ENCODE measurements at regions not wholly inside any gene's neighbourhood (a gene's known extent, or its start where the extent isn't known, plus 50 kb on each side); places are given as distances from the start of the nearest gene placed in this dataset.

DNA sequence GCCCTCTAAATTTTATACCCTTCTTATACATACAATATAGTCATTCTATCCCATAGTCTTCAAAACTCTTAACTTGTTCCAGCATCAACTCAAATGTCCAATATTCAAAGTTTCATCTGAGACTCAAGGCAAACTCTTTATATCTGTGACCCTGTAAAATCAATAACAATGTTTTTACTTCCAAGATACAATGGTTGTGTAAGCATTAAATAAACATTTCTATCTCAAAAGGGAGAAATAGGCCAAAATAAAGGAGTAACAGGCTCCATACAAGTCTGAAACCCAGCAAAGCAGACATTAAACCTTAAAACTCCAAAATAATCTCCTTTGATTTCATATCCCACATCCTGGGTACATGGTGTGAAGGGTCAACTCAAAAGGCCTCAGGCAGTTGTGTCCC, 1299.1 kb downstream of the MRPL39 start (continued):
- TF ChIP-seq, protein P1, sequence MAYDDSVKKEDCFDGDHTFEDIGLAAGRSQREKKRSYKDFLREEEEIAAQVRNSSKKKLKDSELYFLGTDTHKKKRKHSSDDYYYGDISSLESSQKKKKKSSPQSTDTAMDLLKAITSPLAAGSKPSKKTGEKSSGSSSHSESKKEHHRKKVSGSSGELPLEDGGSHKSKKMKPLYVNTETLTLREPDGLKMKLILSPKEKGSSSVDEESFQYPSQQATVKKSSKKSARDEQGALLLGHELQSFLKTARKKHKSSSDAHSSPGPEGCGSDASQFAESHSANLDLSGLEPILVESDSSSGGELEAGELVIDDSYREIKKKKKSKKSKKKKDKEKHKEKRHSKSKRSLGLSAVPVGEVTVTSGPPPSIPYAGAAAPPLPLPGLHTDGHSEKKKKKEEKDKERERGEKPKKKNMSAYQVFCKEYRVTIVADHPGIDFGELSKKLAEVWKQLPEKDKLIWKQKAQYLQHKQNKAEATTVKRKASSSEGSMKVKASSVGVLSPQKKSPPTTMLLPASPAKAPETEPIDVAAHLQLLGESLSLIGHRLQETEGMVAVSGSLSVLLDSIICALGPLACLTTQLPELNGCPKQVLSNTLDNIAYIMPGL (CRISPR knock-in tag; IDR thresholded peaks at IDR 0.05; ENCODE audit: borderline replicate concordance), result no peak

DNA sequence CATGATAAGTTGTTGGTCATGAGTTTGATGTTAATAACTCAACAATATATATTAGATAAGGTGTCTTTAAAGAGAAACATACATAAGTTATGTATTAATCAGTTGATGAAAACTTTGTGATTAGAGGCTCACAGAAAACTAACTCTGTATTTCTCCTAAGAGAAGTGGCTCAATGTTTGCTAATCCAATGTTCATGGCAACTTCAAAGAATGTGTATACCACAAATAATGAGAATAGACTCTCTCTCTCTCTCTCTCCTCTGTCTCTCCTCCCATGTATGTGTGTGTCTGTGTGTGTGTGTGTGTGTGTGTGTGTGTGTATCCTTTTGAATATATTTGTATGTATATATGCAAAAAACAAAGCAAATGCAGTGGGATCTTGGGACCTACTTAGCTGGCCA, 1304.9 kb downstream of the MRPL39 start:
- no peak overlapping the region for H3K27ac ChIP-seq
- ChIA-PET CTCF (no interaction called here), POLR2A (no interaction called here)
- DNase-seq (ENCODE audit: low read depth in 1 of 2, low spot score in 1 of 2) (no peak), ATAC-seq (no peak), FAIRE-seq (no peak)
- TF ChIP-seq JUNB (IDR thresholded peaks at IDR 0.05), result no peak
- TF ChIP-seq, protein P2, sequence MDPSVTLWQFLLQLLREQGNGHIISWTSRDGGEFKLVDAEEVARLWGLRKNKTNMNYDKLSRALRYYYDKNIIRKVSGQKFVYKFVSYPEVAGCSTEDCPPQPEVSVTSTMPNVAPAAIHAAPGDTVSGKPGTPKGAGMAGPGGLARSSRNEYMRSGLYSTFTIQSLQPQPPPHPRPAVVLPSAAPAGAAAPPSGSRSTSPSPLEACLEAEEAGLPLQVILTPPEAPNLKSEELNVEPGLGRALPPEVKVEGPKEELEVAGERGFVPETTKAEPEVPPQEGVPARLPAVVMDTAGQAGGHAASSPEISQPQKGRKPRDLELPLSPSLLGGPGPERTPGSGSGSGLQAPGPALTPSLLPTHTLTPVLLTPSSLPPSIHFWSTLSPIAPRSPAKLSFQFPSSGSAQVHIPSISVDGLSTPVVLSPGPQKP (IDR thresholded peaks at IDR 0.05; ENCODE audit: low read depth, low read length), result no peak
- TF ChIP-seq, protein P3, sequence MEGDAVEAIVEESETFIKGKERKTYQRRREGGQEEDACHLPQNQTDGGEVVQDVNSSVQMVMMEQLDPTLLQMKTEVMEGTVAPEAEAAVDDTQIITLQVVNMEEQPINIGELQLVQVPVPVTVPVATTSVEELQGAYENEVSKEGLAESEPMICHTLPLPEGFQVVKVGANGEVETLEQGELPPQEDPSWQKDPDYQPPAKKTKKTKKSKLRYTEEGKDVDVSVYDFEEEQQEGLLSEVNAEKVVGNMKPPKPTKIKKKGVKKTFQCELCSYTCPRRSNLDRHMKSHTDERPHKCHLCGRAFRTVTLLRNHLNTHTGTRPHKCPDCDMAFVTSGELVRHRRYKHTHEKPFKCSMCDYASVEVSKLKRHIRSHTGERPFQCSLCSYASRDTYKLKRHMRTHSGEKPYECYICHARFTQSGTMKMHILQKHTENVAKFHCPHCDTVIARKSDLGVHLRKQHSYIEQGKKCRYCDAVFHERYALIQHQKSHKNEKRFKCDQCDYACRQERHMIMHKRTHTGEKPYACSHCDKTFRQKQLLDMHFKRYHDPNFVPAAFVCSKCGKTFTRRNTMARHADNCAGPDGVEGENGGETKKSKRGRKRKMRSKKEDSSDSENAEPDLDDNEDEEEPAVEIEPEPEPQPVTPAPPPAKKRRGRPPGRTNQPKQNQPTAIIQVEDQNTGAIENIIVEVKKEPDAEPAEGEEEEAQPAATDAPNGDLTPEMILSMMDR (IDR thresholded peaks at IDR 0.05), result no peak
- H3K4me3 ChIP-seq, result no peak overlapping the region
- H3K9me3 ChIP-seq, result no peaks in the 10 kb centered on the region
- no peak overlapping the region for H3K4me2 ChIP-seq
- H3K4me1 ChIP-seq, result no peaks in the 10 kb centered on the region

DNA sequence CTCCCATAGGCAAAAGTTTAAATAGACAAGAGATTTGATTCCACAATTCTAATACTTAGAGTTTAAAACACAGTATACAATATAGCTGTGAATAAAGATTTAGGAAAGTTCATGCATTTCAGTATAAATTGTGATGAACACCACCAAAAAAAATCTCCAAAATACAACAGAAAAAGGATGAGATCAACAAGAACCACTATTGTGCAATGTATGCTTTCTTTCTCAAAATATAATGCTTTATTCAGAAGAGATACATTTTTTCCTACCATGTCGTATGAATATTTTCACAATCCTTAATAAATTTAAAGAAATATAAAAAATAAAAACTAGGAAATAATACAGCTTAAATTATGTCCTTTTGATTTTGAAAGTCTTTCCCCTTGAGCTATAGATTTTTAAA, 1309.2 kb downstream of the MRPL39 start:
- 45% methylated on average over 1 of the region's 1 CpG for WGBS (ENCODE audit: missing lambda C conversion rate)
- H3K9me3 ChIP-seq, result no peaks in the 10 kb centered on the region
- no peak for TF ChIP-seq HOXB13 (CRISPR knock-in tag; IDR thresholded peaks at IDR 0.05; ENCODE audit: low read depth)
- TF ChIP-seq, protein P4, sequence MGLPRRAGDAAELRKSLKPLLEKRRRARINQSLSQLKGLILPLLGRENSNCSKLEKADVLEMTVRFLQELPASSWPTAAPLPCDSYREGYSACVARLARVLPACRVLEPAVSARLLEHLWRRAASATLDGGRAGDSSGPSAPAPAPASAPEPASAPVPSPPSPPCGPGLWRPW (IDR thresholded peaks at IDR 0.05), result no peak
- TF ChIP-seq RFX5 (IDR thresholded peaks at IDR 0.05), result no peak
- TF ChIP-seq PHF8 (IDR thresholded peaks at IDR 0.05; ENCODE audit: borderline replicate concordance, low read depth), result no peak
- TF ChIP-seq GATA3 (IDR thresholded peaks at IDR 0.05; ENCODE audit: borderline replicate concordance), result no peak
- TF ChIP-seq ZSCAN20 (CRISPR knock-in tag; IDR thresholded peaks at IDR 0.05), result no peak
- TF ChIP-seq EHMT2 (IDR thresholded peaks at IDR 0.05; ENCODE audit: low read depth), result no peak
- TF ChIP-seq KDM5A (IDR thresholded peaks at IDR 0.05), result no peak
- H3K27ac ChIP-seq, result no peak overlapping the region
- FAIRE-seq (no peak), ATAC-seq (no peak), DNase-seq (ENCODE audit: low read depth in 1 of 2, low spot score in 1 of 2) (no peak)
- POLR2A ChIA-PET, result no interaction called here
- no peak overlapping the region for H3K4me2 ChIP-seq
- H3K4me3 ChIP-seq, result no peak overlapping the region
- CTCF ChIA-PET, result no interaction called here
- no peaks in the 10 kb centered on the region for H3K4me1 ChIP-seq

DNA sequence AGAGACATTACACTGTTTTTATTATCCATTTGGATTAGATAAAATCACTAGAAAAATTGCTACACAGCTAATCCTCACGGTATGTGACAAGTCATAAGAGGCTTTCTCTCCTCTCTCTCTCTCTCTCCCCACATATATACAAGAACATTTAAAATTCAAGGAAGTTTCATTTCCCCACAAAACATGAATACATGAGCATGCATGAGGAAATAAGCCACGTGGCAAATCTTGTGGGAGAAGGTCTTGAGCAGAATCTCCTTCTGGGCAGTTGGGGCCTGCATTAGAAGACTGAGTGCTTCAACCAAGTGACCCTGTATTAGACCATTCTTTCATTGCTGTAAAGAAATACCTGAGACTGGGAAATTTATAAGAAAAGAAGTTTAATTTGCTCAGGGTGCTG, 1313.1 kb downstream of the MRPL39 start:
- H3K27ac ChIP-seq, result no peak overlapping the region
- H3K9me3 ChIP-seq, result no peaks in the 10 kb centered on the region
- ChIA-PET POLR2A (no interaction called here), CTCF (interaction anchor here (0.6 kb wide), 1 partner anchor 13 kb away, joined by 3 read pairs; no protein-coding TSS in a partner anchor)
- no peak overlapping the region for H3K4me2 ChIP-seq
- ATAC-seq (no peak), FAIRE-seq (no peak), DNase-seq (ENCODE audit: low read depth in 1 of 2, low spot score in 1 of 2) (no peak)
- no peaks in the 10 kb centered on the region for H3K4me1 ChIP-seq
- 0% methylated on average over 2 of the region's 2 CpGs for WGBS (ENCODE audit: missing lambda C conversion rate)
- TF ChIP-seq, protein P4 (IDR thresholded peaks at IDR 0.05), result no peak
- TF ChIP-seq SREBF2 (IDR thresholded peaks at IDR 0.05) (no peak), POLR2A (IDR thresholded peaks at IDR 0.05; ENCODE audit: low read length) (no peak)
- TF ChIP-seq, protein P3 (IDR thresholded peaks at IDR 0.05), result no peak
- H3K4me3 ChIP-seq, result no peak overlapping the region

Data from A549 (cell line).